ENCODE measurements at regions not wholly inside any gene's neighbourhood (a gene's known extent, or its start where the extent isn't known, plus 50 kb on each side); places are given as distances from the start of the nearest gene placed in this dataset.

- Histone ChIP-seq H3K27ac (peak overlapping the region in 1 of 10 donors; percentile 58), H3K4me3 (peak overlapping the region in 9 of 10 donors; percentile 52 to 66 (median 64)), H3K36me3 (no peaks in the 10 kb centered on the region), H3K27me3 (peaks cover 5 to 98% (median 87%) of the 10 kb centered on the region in 7 donors), H3K9me3 (no peaks in the 10 kb centered on the region), H3K4me1 (peaks cover 0 to 14% (median 7%) of the 10 kb centered on the region in 9 donors)
- WGBS, 2 donors = 42 to 46% methylated on average over 13 of the region's 13 CpGs
- ATAC-seq (no peak), DNase-seq (no peak)
- intact Hi-C loops (cut with DNase I) = loop anchor here (2.0 to 10.0 kb wide), 8 partner anchors 80 to 510 kb away; partner anchors contain the start of gene HOXD8 (in 3 of the 10)
- no peak for TF ChIP-seq CTCF (IDR thresholded peaks at IDR 0.05)
Observed at GRCh38 chr2:176637142-176637485, 367.9 kb downstream of the MTX2 start.

GRCh38 chr2:176637486-176638166 lies 368.4 kb downstream of the MTX2 start:
- peak; percentile 32 to 34 for DNase-seq
- peak; percentile 47 to 76 (median 62) for ATAC-seq
- TF ChIP-seq CTCF (IDR thresholded peaks at IDR 0.05) = no peak
- H3K4me3 ChIP-seq = peak overlapping the region; percentile 43 to 66 (median 62)
- H3K36me3 ChIP-seq = no peaks in the 10 kb centered on the region
- 3 to 4% methylated on average over 67 to 74 of the region's 74 CpGs for WGBS, 2 donors
- H3K27me3 ChIP-seq = peaks cover 5 to 96% (median 85%) of the 10 kb centered on the region in 7 donors
- peaks cover 0 to 14% (median 7%) of the 10 kb centered on the region in 9 donors for H3K4me1 ChIP-seq
- H3K9me3 ChIP-seq = no peaks in the 10 kb centered on the region
- peak overlapping the region in 4 of 10 donors; percentile 28 to 64 (median 52) for H3K27ac ChIP-seq
- intact Hi-C loops (cut with DNase I) = loop anchor here (1.0 to 10.0 kb wide), 13 partner anchors 80 to 511 kb away; partner anchors contain the start of gene HOXD8 (in 4 of the 10)

GRCh38 chr2:176638167-176639015 lies 369.1 kb downstream of the MTX2 start:
- TF ChIP-seq CTCF (IDR thresholded peaks at IDR 0.05) = peak; percentile 68 to 88 (median 77)
- DNase-seq (peak; percentile 47 to 70), ATAC-seq (peak; percentile 55 to 94 (median 92))
- Histone ChIP-seq H3K4me1 (peaks cover 0 to 14% (median 7%) of the 10 kb centered on the region in 9 donors), H3K9me3 (no peaks in the 10 kb centered on the region), H3K4me3 (peak overlapping the region; percentile 43 to 66 (median 62)), H3K36me3 (no peaks in the 10 kb centered on the region), H3K27me3 (peaks cover 5 to 97% (median 87%) of the 10 kb centered on the region in 7 donors), H3K27ac (peak overlapping the region in 3 of 10 donors; percentile 45 to 64 (median 58))
- intact Hi-C loops (cut with DNase I) = loop anchor here (1.0 to 10.0 kb wide), 12 partner anchors 81 to 511 kb away; partner anchors contain the start of gene HOXD8 (in 4 of the 10)
- whole genome bisulfite sequencing, 2 donors = 10 to 11% methylated on average over 39 of the region's 39 CpGs

GRCh38 chr2:176639016-176639343 lies 369.7 kb downstream of the MTX2 start:
- Histone ChIP-seq H3K4me1 (peaks cover 0 to 14% (median 7%) of the 10 kb centered on the region in 9 donors), H3K9me3 (no peaks in the 10 kb centered on the region), H3K36me3 (no peaks in the 10 kb centered on the region), H3K4me3 (no peak overlapping the region), H3K27ac (no peak overlapping the region), H3K27me3 (peaks cover 5 to 98% (median 89%) of the 10 kb centered on the region in 7 donors)
- TF ChIP-seq CTCF (IDR thresholded peaks at IDR 0.05) = no peak
- DNase-seq (no peak), ATAC-seq (no peak)
- 75 to 79% methylated on average over 7 of the region's 7 CpGs for WGBS, 2 donors
- intact Hi-C loops (cut with DNase I) = loop anchor here (2.0 to 10.0 kb wide), 10 partner anchors 82 to 512 kb away; partner anchors contain the start of gene HOXD8 (in 4 of the 10)

Measured in heart right ventricle (tissue), 16 donors.